Fibroblast of peridontal ligament (primary cell): ENCODE measurements at regions not wholly inside any gene's neighbourhood (a gene's known extent, or its start where the extent isn't known, plus 50 kb on each side); places are given as distances from the start of the nearest gene placed in this dataset.
"Not testable (repeated sequence)": the region's sequence is repeated elsewhere in the genome, so short reads cannot be mapped to it uniquely, and the experiment has no call there.

Experiments used
- DNase-seq: peaks from one replicate; pipeline ENCODE4 v3.0.0-alpha.2; 2010; ENCODE audit errors: extremely low read depth

DNA sequence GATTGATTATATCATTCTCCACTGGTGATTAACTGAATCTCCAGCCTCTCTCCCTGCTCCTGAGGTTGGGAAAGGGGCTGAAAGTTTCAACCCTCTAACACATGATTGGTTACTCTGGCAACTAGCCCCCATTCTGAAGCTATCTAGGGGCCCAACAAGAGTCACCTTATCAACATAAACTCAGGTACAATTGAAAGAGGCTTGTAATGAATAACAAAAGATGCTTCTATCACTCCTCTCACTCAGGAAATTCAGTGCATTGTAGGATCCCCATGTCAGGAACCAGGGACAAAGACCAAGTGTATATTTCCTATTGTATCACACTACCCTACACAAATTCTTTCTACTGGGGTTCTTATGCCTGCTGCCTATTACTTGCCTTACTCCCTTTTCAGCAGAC lies 123.9 kb upstream of the SLC13A1 start:
- no peak for DNase-seq

DNA sequence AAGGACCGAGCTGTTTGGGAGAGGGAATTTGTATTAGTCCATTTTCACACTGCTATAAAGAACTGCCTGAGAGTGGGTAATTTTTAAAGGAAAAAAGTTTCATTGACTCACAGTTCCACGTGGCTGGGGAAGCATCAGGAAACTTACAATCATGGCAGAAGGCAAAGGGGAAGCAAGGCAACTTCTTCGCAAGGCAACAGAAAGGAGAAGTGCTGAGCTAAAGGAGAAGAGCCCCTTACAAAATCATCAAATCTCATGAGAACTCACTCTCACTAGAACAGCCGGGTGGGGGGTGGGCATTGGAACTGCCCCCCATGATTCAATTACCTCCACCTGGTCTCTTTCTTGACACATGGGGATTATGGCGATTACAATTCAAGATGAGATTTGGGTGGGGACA lies 121.8 kb upstream of the SLC13A1 start:
- DNase-seq, result not testable (repeated sequence)

GRCh38 chr7:123319911-123320310 lies 120.1 kb upstream of the SLC13A1 start:
- no peak for DNase-seq

- no peak for DNase-seq
Measured at GRCh38 chr7:123314886-123315285, 115.1 kb upstream of the SLC13A1 start.

DNA sequence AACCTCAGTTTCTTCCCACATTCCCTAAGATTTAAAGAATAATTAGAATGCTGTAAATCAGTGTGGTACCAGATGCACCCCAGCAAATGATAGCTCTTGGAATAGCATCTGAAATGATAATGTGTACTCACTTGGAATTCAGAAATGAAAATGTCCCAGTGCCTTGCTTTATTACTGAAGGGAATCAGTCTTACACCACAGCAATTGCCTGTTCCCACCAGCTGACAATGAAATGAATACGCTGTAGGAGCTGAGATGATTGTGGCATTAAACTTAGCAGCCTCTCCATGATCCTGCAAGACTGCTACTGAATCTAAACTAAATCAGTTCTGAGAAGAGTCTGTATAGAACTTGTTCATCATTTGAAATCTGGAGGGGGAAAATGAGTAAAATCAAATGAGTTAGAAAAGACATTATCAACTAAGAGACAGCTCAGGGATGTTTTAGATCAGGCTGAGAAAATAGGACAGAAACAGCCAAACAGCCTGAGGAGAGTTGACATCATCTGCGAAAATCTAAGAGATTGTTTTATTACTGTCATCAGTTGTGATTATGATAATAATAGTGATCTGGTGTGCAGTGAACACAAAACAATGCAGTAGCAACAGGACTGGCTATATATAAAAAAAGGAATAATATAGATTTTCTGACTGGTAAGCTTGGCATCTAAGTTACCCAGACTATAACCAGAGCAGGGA lies 108.6 kb upstream of the SLC13A1 start:
- DNase-seq, result no peak

- DNase-seq, result no peak
Measured at GRCh38 chr7:123305840-123306375, 106.1 kb upstream of the SLC13A1 start.

GRCh38 chr7:123303926-123304325 lies 104.2 kb upstream of the SLC13A1 start:
- no peak for DNase-seq

DNA sequence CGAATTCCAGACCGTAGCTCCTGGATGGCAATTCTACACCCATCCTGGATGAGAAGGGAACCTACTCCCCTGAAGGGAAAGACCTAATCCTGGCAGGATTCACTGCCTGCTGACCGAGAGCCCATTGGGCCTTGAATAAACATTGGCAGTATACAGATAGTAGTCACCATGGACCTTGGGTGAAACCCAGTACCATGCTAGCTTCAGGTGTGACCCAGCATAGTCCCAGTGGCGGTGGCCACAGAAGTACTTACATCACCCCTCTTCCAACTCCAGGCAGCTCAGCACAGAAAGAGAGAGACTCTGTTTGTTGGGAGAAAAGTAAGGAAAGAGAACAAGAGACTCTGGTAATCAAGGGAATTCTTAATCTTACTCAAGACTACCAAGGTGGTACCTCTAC lies 97.2 kb upstream of the SLC13A1 start:
- DNase-seq, result no peak

DNA sequence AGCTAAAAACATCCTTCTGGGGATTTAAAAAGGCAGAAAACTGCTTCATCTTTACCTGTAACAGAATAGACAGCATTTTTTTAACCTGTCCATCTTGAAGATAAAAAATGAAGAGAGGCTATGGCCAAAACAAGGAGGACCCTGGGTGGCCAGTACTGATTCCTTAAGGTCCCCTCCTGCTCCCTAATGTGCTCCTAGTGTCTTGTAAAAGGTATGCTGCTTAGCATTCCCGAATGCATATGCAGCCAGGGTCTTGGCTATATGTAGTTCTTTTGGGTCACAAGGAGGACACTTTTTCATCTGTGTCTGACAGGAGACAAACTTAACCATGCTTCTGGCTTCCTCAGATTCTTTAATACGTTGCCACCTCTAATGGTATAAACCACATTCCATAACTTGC lies 93.9 kb upstream of the SLC13A1 start:
- no peak for DNase-seq

GRCh38 chr7:123292227-123292626 lies 92.5 kb upstream of the SLC13A1 start:
- no peak for DNase-seq

- no peak for DNase-seq
Measured at GRCh38 chr7:123289200-123289599, 89.4 kb upstream of the SLC13A1 start.

DNA sequence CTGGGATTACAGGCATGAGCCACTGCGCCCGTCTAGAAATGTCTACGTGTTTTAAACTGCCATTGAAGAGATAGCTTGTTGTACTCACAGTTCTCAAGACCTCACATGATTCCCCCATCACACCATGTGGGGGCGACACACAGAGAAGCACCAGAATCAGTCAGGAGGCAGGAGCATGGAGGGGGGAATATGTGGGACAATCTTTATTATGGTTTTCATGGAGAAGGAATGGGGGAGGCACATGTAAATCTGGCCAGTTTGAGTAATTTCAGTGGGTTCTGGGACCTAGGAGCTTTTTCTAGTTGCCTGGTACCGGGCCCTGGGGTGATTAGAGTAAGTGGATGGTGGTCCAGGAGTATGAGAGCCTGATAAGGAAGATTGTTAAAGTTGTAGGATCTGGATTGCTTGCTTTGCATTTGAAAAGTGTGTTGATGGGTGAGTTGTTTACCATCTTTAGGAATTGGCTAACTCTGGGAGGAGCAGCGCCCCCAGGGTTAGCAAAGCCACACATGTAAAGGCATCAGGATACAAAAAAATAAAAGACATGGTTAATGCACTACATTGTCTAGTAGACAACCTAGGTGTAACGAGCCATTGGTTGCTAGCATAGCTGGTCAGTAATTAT lies 85.4 kb upstream of the SLC13A1 start:
- no peak for DNase-seq

- DNase-seq, result no peak
Measured at GRCh38 chr7:123283373-123283772, 83.6 kb upstream of the SLC13A1 start.

DNA sequence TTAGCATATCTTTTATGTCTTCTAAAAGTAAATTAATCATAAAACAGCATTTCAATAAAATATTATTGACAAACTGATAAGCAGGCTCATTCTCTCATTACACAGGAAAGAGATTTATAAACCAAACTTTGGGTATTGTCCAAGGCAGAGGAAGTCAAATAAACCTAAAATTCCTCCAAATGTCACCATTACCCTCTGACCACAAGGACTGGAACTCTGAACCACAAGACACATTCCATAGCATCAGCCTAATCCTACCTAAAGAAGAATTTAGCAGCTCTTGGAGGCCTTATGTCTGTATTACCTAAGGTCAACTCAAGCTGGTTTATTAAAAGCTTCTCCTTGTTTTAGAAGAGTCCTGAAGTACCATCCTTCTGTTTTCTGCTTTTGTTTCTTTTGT lies 82.4 kb upstream of the SLC13A1 start:
- DNase-seq, result no peak

DNA sequence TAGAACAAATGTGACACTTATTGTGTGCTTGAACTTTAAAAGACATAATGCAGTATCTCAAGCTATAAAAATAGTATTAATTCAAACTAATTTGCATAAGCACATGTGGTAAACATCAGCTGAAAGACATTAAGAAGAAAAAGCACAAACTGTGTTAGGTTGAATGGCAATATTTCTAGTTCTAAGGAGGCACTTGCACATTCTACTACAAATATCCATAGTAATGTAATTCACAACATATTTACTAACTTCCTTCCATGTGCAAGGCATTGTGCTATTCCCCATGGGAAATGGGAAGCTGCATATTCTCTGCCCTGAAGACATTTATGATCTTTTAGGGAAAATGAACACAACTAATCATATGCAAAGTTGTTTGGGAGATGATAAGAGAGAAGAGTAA lies 80.2 kb upstream of the SLC13A1 start:
- DNase-seq, result no peak

- DNase-seq, result no peak
Measured at GRCh38 chr7:123275036-123275753, 75.4 kb upstream of the SLC13A1 start.

DNA sequence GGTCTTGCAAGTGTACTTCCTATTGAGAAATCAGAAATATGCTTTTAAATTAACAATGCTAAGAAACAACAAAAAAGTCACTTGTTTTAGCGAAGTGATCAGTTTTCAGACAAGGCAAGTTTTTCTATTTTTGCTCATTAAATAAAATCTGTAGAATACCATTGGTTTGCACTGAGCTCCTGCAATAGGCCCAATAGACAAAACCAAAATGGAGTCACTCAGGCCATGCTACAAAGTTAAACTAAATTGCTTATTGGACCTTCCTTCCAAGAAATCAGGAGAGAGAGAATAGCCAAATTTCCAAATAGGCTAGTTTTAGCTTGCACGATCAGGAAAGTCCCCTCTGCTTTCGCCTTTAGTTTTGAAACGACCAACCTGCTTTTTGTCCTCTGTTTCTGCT lies 73.4 kb upstream of the SLC13A1 start:
- no peak for DNase-seq

GRCh38 chr7:123271856-123272255 lies 72.1 kb upstream of the SLC13A1 start:
- no peak for DNase-seq

- no peak for DNase-seq
Measured at GRCh38 chr7:123271231-123271630, 71.5 kb upstream of the SLC13A1 start.

DNA sequence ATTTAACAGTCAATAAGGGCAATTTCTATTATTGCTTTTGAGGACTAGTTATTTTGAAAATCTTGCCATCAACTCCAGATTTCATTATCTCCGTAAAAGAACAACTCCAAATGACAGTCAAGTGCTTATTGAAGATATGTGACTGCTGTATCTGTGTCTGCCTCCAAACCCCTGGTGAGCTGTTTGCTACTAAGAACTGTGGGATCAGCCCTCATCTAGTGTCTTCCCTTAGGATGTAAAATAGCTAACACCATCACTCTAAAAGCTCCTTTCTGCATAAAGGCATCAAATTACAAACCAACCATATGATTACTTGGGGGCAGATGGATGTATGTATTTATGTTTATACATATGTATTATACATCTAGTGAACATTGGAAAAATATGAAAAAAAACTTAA lies 70.8 kb upstream of the SLC13A1 start:
- no peak for DNase-seq

- DNase-seq, result no peak
Measured at GRCh38 chr7:123265853-123266252, 66.1 kb upstream of the SLC13A1 start.

GRCh38 chr7:123264820-123265219 lies 65.1 kb upstream of the SLC13A1 start:
- not testable (repeated sequence) for DNase-seq

- DNase-seq, result no peak
Measured at GRCh38 chr7:123260428-123260960, 60.7 kb upstream of the SLC13A1 start.
